ENCODE measurements at regions not wholly inside any gene's neighbourhood (a gene's known extent, or its start where the extent isn't known, plus 50 kb on each side); places are given as distances from the start of the nearest gene placed in this dataset.
"Not testable (repeated sequence)": the region's sequence is repeated elsewhere in the genome, so short reads cannot be mapped to it uniquely, and the experiment has no call there.

DNA sequence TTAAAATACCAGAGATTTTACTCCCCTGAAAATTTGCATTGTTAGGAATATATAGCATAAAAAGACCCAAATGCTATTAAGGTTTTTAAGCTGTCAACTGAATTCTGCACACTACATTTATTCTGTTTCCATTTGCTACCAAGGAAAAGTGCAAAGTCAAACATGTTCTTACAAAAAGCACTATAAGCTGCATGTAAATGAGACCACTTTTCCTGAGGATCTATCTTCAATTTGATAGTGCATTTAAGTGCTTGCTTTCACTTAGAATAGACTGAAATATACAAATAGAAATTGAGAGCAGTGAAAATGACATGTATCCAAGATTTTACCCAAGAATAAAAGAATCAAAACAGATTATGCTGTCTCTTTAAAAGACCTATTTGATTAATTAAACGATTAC is 1216.2 kb downstream of the ROBO2 start:
- no peaks in the 10 kb centered on the region for H3K36me3 Mint-ChIP-seq (ENCODE audit: low read depth)
- no peak overlapping the region for H3K27ac Mint-ChIP-seq (ENCODE audit: unreplicated experiment)
- H3K9me3 Mint-ChIP-seq, result no peaks in the 10 kb centered on the region
- TF ChIP-seq, protein P1, sequence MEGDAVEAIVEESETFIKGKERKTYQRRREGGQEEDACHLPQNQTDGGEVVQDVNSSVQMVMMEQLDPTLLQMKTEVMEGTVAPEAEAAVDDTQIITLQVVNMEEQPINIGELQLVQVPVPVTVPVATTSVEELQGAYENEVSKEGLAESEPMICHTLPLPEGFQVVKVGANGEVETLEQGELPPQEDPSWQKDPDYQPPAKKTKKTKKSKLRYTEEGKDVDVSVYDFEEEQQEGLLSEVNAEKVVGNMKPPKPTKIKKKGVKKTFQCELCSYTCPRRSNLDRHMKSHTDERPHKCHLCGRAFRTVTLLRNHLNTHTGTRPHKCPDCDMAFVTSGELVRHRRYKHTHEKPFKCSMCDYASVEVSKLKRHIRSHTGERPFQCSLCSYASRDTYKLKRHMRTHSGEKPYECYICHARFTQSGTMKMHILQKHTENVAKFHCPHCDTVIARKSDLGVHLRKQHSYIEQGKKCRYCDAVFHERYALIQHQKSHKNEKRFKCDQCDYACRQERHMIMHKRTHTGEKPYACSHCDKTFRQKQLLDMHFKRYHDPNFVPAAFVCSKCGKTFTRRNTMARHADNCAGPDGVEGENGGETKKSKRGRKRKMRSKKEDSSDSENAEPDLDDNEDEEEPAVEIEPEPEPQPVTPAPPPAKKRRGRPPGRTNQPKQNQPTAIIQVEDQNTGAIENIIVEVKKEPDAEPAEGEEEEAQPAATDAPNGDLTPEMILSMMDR (conservative IDR thresholded peaks at IDR 0.05), result no peak
- no peak overlapping the region for H3K4me3 Mint-ChIP-seq
- DNase-seq (ENCODE audit: low read depth, low spot score), result no peak
- no peaks in the 10 kb centered on the region for H3K4me1 Mint-ChIP-seq
- no peaks in the 10 kb centered on the region for H3K27me3 Mint-ChIP-seq (ENCODE audit: low read depth)

DNA sequence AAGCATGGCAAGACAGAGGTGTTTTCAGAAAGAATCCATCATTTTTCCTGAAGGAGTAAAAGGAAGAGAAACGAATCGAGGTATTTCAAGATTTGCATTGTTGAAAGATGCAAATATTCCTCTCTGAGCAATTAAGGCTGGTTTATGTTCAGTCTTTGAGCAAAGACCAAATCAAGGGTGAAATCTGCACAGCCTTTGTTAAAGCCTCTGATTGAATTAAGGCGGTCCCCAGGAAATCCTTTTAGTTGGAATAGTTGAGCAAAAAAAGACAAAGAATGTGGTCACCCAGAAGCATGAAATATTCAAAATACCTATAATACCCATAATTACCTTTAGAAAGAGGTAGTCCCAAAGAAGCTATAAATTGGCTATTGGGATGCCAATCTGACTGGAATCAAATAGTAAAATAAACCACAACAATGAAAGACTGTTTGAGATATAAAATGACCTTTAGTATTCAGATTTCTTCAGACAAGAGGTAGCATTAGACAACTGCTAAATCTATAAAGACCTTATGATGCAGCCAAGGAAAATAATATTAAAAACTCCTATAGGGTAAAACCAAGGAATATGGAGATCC is 1218.1 kb downstream of the ROBO2 start:
- H3K4me1 Mint-ChIP-seq, result no peaks in the 10 kb centered on the region
- no peak overlapping the region for H3K4me3 Mint-ChIP-seq
- H3K36me3 Mint-ChIP-seq (ENCODE audit: low read depth), result no peaks in the 10 kb centered on the region
- no peaks in the 10 kb centered on the region for H3K9me3 Mint-ChIP-seq
- no peak overlapping the region for H3K27ac Mint-ChIP-seq (ENCODE audit: unreplicated experiment)
- no peak for DNase-seq (ENCODE audit: low read depth, low spot score)
- TF ChIP-seq, protein P1 (conservative IDR thresholded peaks at IDR 0.05), result no peak
- no peaks in the 10 kb centered on the region for H3K27me3 Mint-ChIP-seq (ENCODE audit: low read depth)

DNA sequence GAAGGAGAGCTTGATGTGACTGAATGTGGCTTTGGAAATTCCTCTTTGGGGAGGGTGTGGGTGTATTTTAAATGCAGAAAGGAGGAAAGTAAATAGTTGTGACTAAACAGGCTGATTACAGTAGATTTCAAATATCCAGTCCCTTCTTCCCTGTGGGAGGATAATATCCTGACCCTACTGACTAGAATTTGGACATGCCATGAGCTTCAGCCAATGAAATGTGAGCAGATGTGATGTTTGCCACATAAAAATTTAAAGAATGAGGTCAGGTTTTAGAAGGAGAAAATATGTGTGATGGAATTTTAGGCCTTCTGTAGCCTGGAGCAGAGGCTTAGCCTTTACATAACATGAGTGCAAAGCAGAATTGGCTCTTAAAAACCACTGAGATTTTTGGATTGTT is 1218.9 kb downstream of the ROBO2 start:
- DNase-seq (ENCODE audit: low read depth, low spot score), result no peak
- Mint-ChIP-seq H3K27ac (ENCODE audit: unreplicated experiment) (no peak overlapping the region), H3K27me3 (ENCODE audit: low read depth) (no peaks in the 10 kb centered on the region), H3K36me3 (ENCODE audit: low read depth) (no peaks in the 10 kb centered on the region), H3K4me1 (no peaks in the 10 kb centered on the region), H3K4me3 (no peak overlapping the region), H3K9me3 (no peaks in the 10 kb centered on the region)
- TF ChIP-seq, protein P1 (conservative IDR thresholded peaks at IDR 0.05), result no peak

- Mint-ChIP-seq H3K4me1 (no peaks in the 10 kb centered on the region), H3K9me3 (peaks cover 5% of the 10 kb centered on the region), H3K36me3 (ENCODE audit: low read depth) (no peaks in the 10 kb centered on the region), H3K27ac (ENCODE audit: unreplicated experiment) (no peak overlapping the region), H3K27me3 (ENCODE audit: low read depth) (no peaks in the 10 kb centered on the region), H3K4me3 (no peak overlapping the region)
- DNase-seq (ENCODE audit: low read depth, low spot score), result no peak
- TF ChIP-seq, protein P1 (conservative IDR thresholded peaks at IDR 0.05), result no peak
These were observed 1220.5 kb downstream of the ROBO2 start for GRCh38 chr3:78260388-78260787.

DNA sequence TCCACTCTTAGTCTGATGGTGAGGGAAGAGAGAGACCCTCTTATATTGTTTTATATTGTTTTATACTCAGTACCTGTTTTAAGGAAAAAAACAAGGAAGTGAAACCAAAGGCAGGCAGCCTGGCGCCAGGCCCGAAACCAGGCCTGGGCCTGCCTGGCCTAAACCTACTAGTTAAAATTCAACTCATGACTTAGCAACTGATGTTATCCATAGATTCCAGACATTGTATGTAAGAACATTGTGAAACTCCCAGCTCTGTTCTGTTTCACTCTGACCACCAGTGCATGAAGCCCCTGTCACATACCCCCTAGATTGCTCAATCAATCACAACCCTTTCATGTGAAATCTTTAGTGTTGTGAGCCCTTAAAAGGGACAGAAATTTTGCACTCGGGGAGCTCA is 1226.7 kb downstream of the ROBO2 start:
- not testable (repeated sequence) for H3K27ac Mint-ChIP-seq (ENCODE audit: unreplicated experiment); DNase-seq (ENCODE audit: low read depth, low spot score); H3K4me1 Mint-ChIP-seq; H3K36me3 Mint-ChIP-seq (ENCODE audit: low read depth); H3K27me3 Mint-ChIP-seq (ENCODE audit: low read depth); H3K4me3 Mint-ChIP-seq
- peaks cover 15% of the 10 kb centered on the region for H3K9me3 Mint-ChIP-seq

- no peaks in the 10 kb centered on the region for H3K4me1 Mint-ChIP-seq
- H3K27me3 Mint-ChIP-seq (ENCODE audit: low read depth), result no peaks in the 10 kb centered on the region
- H3K27ac Mint-ChIP-seq (ENCODE audit: unreplicated experiment), result no peak overlapping the region
- no peak overlapping the region for H3K4me3 Mint-ChIP-seq
- DNase-seq (ENCODE audit: low read depth, low spot score), result no peak
- H3K9me3 Mint-ChIP-seq, result peaks cover 15% of the 10 kb centered on the region
- peaks cover 2% of the 10 kb centered on the region for H3K36me3 Mint-ChIP-seq (ENCODE audit: low read depth)
- TF ChIP-seq, protein P1 (conservative IDR thresholded peaks at IDR 0.05), result no peak
These were observed 1227.3 kb downstream of the ROBO2 start for GRCh38 chr3:78267235-78267634.

Measured in neural crest cell (in vitro differentiated cells).